ENCODE measurements at regions not wholly inside any gene's neighbourhood (a gene's known extent, or its start where the extent isn't known, plus 50 kb on each side); places are given as distances from the start of the nearest gene placed in this dataset.

GRCh38 chr9:115425601-115426000 lies 307.6 kb upstream of the TNC start:
- H3K27ac ChIP-seq: no peak overlapping the region
- TF ChIP-seq CTCF (IDR thresholded peaks at IDR 0.05): no peak
- intact Hi-C loops (cut with DNase I): no loop called here
- H3K9me3 ChIP-seq: no peaks in the 10 kb centered on the region
- FAIRE-seq (no peak), ATAC-seq (no peak), DNase-seq (no peak)
- H3K4me3 ChIP-seq: no peak overlapping the region
- no peaks in the 10 kb centered on the region for H3K27me3 ChIP-seq
- no peaks in the 10 kb centered on the region for H3K4me1 ChIP-seq
- H3K36me3 ChIP-seq: no peaks in the 10 kb centered on the region

GRCh38 chr9:115437418-115437817 lies 319.5 kb upstream of the TNC start:
- no peaks in the 10 kb centered on the region for H3K9me3 ChIP-seq
- no peak overlapping the region for H3K4me3 ChIP-seq
- no peaks in the 10 kb centered on the region for H3K4me1 ChIP-seq
- no peak for TF ChIP-seq CTCF (IDR thresholded peaks at IDR 0.05)
- H3K27me3 ChIP-seq: no peaks in the 10 kb centered on the region
- no peaks in the 10 kb centered on the region for H3K36me3 ChIP-seq
- intact Hi-C loops (cut with DNase I): no loop called here
- no peak for FAIRE-seq
- no peak for ATAC-seq
- no peak for DNase-seq
- 53 to 63% methylated on average over 2 of the region's 2 CpGs for WGBS, 2 donors
- no peak overlapping the region for H3K27ac ChIP-seq

- DNase-seq: no peak
- Histone ChIP-seq H3K4me3 (no peak overlapping the region), H3K4me1 (no peaks in the 10 kb centered on the region), H3K36me3 (no peaks in the 10 kb centered on the region), H3K27me3 (no peaks in the 10 kb centered on the region), H3K9me3 (no peaks in the 10 kb centered on the region), H3K27ac (no peak overlapping the region)
- no peak for ATAC-seq
- no peak for TF ChIP-seq CTCF (IDR thresholded peaks at IDR 0.05)
- intact Hi-C loops (cut with DNase I): no loop called here
- WGBS, 2 donors: 51 to 73% methylated on average over 6 of the region's 6 CpGs
- no peak for FAIRE-seq
Observed at GRCh38 chr9:115439641-115440040, 321.7 kb upstream of the TNC start.

GRCh38 chr9:115442054-115442453 lies 324.1 kb upstream of the TNC start:
- Histone ChIP-seq H3K27me3 (no peaks in the 10 kb centered on the region), H3K36me3 (no peaks in the 10 kb centered on the region), H3K9me3 (no peaks in the 10 kb centered on the region), H3K4me3 (no peak overlapping the region), H3K27ac (no peak overlapping the region), H3K4me1 (no peaks in the 10 kb centered on the region)
- no peak for TF ChIP-seq CTCF (IDR thresholded peaks at IDR 0.05)
- ATAC-seq (peak in 2 of 4 donors; percentile 39 to 46), DNase-seq (no peak), FAIRE-seq (no peak)
- intact Hi-C loops (cut with DNase I): no loop called here
- WGBS, 2 donors: 54 to 57% methylated on average over 4 of the region's 4 CpGs

- intact Hi-C loops (cut with DNase I): no loop called here
Observed at GRCh38 chr9:115443890-115444289, 325.9 kb upstream of the TNC start.

More at GRCh38 chr9:115443890-115444289, 325.9 kb upstream of the TNC start:
- Histone ChIP-seq H3K4me1 (no peaks in the 10 kb centered on the region), H3K36me3 (no peaks in the 10 kb centered on the region), H3K4me3 (no peak overlapping the region), H3K9me3 (no peaks in the 10 kb centered on the region), H3K27ac (no peak overlapping the region), H3K27me3 (no peaks in the 10 kb centered on the region)
- ATAC-seq: no peak
- DNase-seq: no peak
- 84 to 91% methylated on average over 2 of the region's 2 CpGs for WGBS, 2 donors
- TF ChIP-seq CTCF (IDR thresholded peaks at IDR 0.05): no peak
- FAIRE-seq: no peak
